ENCODE measurements at regions not wholly inside any gene's neighbourhood (a gene's known extent, or its start where the extent isn't known, plus 50 kb on each side); places are given as distances from the start of the nearest gene placed in this dataset.

DNA sequence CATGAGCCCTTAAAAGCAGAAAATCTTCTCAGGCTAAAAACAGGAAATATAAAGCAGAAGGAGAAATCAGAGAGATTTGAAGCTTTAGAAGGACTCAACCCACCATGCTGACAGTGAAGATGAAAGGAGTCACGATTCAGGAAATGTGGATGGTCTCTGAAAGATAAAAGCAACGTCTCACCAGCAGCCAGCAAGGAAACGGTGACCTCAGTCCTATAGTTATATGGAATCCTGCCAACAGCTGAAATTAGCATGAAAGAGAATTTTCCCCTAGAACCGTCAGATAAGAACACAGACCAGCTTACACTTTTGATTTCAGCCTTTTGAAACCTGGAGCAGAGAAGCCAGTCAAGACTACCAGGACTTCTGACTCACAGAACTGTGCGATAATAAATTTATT is 715.7 kb upstream of the HTR2C start:
- Histone ChIP-seq H3K27me3 (no peaks in the 10 kb centered on the region), H3K4me1 (no peaks in the 10 kb centered on the region), H3K4me3 (no peak overlapping the region), H3K9me3 (no peaks in the 10 kb centered on the region), H3K36me3 (no peaks in the 10 kb centered on the region), H3K27ac (no peak overlapping the region)
- no peak for TF ChIP-seq POLR2A (IDR thresholded peaks at IDR 0.05)
- no peak for TF ChIP-seq POLR2AphosphoS5 (IDR thresholded peaks at IDR 0.05)
- TF ChIP-seq, protein P1, sequence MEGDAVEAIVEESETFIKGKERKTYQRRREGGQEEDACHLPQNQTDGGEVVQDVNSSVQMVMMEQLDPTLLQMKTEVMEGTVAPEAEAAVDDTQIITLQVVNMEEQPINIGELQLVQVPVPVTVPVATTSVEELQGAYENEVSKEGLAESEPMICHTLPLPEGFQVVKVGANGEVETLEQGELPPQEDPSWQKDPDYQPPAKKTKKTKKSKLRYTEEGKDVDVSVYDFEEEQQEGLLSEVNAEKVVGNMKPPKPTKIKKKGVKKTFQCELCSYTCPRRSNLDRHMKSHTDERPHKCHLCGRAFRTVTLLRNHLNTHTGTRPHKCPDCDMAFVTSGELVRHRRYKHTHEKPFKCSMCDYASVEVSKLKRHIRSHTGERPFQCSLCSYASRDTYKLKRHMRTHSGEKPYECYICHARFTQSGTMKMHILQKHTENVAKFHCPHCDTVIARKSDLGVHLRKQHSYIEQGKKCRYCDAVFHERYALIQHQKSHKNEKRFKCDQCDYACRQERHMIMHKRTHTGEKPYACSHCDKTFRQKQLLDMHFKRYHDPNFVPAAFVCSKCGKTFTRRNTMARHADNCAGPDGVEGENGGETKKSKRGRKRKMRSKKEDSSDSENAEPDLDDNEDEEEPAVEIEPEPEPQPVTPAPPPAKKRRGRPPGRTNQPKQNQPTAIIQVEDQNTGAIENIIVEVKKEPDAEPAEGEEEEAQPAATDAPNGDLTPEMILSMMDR (IDR thresholded peaks at IDR 0.05), result no peak
- TF ChIP-seq EP300 (IDR thresholded peaks at IDR 0.05; ENCODE audit: low read depth), result no peak
- intact Hi-C loops (cut with DNase I; ENCODE audit: low total_unique reads), result no loop called here
- WGBS, 2 donors (ENCODE audit: low coverage in 1 of 2), result 29% methylated on average over 5 of the region's 5 CpGs; no CpG with 5 or more reads in 1 of the 2 donors
- in situ Hi-C loops (cut with MboI; ENCODE audit: low pct_ligation_motif_present in 1 of 4, low pct_unique_long_range_greater_than_20kb in 1 of 4, low sequenced_read_pairs in 3 of 4), result no loop called here
- DNase-seq, result no peak

DNA sequence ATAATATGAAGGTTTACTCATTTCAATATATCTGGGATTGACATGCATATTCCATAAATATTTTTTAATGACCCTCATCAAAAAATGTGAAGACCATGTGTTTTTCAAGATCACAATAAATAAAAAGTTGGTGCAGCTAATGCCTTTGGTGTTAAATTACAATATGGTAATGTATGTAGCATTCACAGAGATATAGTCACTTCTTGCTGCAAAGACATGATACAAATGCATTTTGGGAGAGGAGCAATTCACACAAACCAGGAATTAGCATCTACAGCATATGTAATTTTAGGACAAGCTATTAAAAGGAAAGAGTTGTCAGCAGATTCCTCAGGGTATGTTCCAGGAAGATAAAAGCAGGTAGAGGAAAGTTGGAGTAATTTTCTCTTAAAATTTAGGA is 734.5 kb upstream of the HTR2C start:
- Histone ChIP-seq H3K27ac (no peak overlapping the region), H3K4me1 (no peaks in the 10 kb centered on the region), H3K9me3 (no peaks in the 10 kb centered on the region), H3K27me3 (no peaks in the 10 kb centered on the region), H3K36me3 (no peaks in the 10 kb centered on the region), H3K4me3 (no peak overlapping the region)
- no peak for DNase-seq
- in situ Hi-C loops (cut with MboI; ENCODE audit: low pct_ligation_motif_present in 1 of 4, low pct_unique_long_range_greater_than_20kb in 1 of 4, low sequenced_read_pairs in 3 of 4), result no loop called here
- intact Hi-C loops (cut with DNase I; ENCODE audit: low total_unique reads), result no loop called here
- no peak for TF ChIP-seq EP300 (IDR thresholded peaks at IDR 0.05; ENCODE audit: low read depth)
- TF ChIP-seq, protein P1 (IDR thresholded peaks at IDR 0.05), result no peak
- TF ChIP-seq POLR2AphosphoS5 (IDR thresholded peaks at IDR 0.05), result no peak
- no peak for TF ChIP-seq POLR2A (IDR thresholded peaks at IDR 0.05)

DNA sequence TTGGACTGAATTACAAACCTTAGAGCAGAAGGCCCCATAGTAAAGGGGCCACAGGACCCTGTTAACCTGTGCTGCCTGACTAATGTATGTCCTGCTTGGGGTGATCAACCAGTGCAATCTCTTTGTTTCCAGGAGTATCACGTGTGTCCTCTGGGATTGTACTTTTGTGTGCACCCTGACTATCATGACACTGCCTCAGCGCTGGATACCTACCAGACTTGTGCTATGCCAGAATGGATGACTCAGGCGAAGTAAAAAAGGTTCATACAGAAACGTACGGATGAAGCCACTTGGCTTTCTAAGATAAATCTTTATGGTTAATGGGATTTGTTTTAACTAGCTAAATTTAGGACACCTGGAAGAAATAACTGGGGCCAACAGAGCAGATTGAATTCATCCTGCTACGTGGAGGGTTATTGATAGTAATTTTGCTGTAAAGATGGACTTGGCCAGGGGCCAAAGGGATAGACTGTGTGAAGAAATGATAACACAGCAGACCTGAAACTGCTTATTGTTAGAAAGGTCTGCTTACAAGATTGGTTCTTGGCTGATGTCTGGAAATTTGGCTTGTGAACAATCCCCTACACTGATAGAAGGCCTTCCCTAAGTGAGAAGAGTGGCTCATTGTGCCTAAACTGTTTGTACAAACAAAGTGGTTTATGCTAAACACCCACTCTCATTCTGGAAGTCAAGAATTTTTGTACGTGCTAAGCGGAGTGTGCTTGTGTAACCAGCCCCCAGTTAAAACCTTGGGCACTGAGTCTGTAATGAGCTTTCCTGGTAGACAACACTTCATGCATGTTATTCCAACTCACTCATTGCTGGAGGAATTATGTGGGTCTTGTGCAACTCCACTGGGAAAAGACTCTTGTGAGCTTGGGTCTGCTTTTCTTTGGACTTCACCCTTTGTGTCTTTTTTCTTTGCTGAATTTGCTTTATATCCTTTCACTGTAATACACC is 750.5 kb upstream of the HTR2C start:
- no peak for TF ChIP-seq POLR2AphosphoS5 (IDR thresholded peaks at IDR 0.05)
- TF ChIP-seq EP300 (IDR thresholded peaks at IDR 0.05; ENCODE audit: low read depth), result no peak
- no peak for TF ChIP-seq POLR2A (IDR thresholded peaks at IDR 0.05)
- TF ChIP-seq, protein P1 (IDR thresholded peaks at IDR 0.05), result no peak
- Histone ChIP-seq H3K4me3 (no peak overlapping the region), H3K27me3 (no peaks in the 10 kb centered on the region), H3K36me3 (no peaks in the 10 kb centered on the region), H3K4me1 (no peaks in the 10 kb centered on the region), H3K9me3 (no peaks in the 10 kb centered on the region), H3K27ac (no peak overlapping the region)
- intact Hi-C loops (cut with DNase I; ENCODE audit: low total_unique reads), result no loop called here
- 64% methylated on average over 8 of the region's 8 CpGs; no CpG with 5 or more reads in 1 of the 2 donors for WGBS, 2 donors (ENCODE audit: low coverage in 1 of 2)
- in situ Hi-C loops (cut with MboI; ENCODE audit: low pct_ligation_motif_present in 1 of 4, low pct_unique_long_range_greater_than_20kb in 1 of 4, low sequenced_read_pairs in 3 of 4), result no loop called here
- DNase-seq, result no peak

DNA sequence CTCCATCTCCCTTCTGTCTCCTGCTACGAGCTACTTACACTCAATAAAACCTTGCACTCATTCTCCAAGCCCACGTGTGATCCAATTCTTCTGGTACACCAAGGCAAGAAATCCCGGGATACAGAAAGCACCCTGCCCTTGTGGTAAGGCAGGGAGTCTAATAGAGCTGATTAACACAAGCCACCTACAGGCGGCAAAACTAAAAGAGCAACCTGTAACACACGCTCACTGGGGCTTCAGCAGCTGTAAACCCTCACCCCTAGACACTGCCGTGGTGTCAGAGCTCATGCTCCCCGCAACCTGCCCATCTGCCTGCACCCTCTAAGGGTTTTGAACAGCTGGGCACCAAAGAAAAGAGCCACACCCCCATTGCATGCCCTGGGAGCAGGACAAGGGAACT is 755.4 kb upstream of the HTR2C start:
- Histone ChIP-seq H3K27me3 (no peaks in the 10 kb centered on the region), H3K4me3 (no peak overlapping the region), H3K36me3 (no peaks in the 10 kb centered on the region), H3K4me1 (no peaks in the 10 kb centered on the region), H3K9me3 (no peaks in the 10 kb centered on the region), H3K27ac (no peak overlapping the region)
- intact Hi-C loops (cut with DNase I; ENCODE audit: low total_unique reads), result no loop called here
- TF ChIP-seq, protein P1 (IDR thresholded peaks at IDR 0.05), result no peak
- TF ChIP-seq POLR2A (IDR thresholded peaks at IDR 0.05) (no peak), POLR2AphosphoS5 (IDR thresholded peaks at IDR 0.05) (no peak), EP300 (IDR thresholded peaks at IDR 0.05; ENCODE audit: low read depth) (no peak)
- WGBS, 2 donors (ENCODE audit: low coverage in 1 of 2), result 52% methylated on average over 7 of the region's 7 CpGs; no CpG with 5 or more reads in 1 of the 2 donors
- in situ Hi-C loops (cut with MboI; ENCODE audit: low pct_ligation_motif_present in 1 of 4, low pct_unique_long_range_greater_than_20kb in 1 of 4, low sequenced_read_pairs in 3 of 4), result no loop called here
- DNase-seq, result no peak
